Liver (tissue), 3 donors: ENCODE measurements at regions not wholly inside any gene's neighbourhood (a gene's known extent, or its start where the extent isn't known, plus 50 kb on each side); places are given as distances from the start of the nearest gene placed in this dataset.

Experiments used
- EGR1 ChIP-seq, 2 donors: IDR thresholded peaks; 2 replicates each; pipeline ENCODE4 v1.6.1; 2016 to 2018; ENCODE audit warnings: antibody characterized with exemption in 2 of 2, low read depth in 2 of 2
- RAD21 ChIP-seq, 2 donors: IDR thresholded peaks; 2 replicates each; pipeline ENCODE4 v1.6.1; 2016; ENCODE audit warnings: antibody characterized with exemption in 2 of 2, mild to moderate bottlenecking in 2 of 2
- TF ChIP-seq, protein P1 (sequence below): fragments of 150-350 bp; IDR thresholded peaks from 2 replicates; pipeline ENCODE4 v1.5.1; 2017; ENCODE audit warnings: improper control_type of control experiment, low read depth, low read length; ENCODE audit not compliant: missing input control
- donor health status: healthy.
- donor health status: healthy.

DNA sequence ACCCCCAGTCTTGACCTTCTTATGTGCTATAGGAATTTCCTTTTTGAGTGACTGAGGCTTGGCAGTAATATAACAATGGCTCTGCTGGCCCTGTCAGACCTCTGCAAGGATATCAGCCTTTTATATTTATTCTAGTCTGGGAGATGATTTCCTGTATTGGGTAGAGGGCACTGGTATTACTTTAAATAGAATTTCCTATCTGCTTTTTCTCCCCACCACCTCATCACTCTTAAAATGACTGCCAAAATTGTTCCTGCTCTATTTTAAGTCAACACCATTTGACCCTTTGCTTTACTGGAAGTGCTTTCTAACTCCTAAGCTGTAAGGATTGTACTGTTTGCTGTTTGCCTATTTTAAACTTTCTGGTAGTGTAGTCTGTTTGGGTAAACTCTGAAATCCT lies 658.4 kb upstream of the FSHR start:
- no peak for TF ChIP-seq RAD21 (IDR thresholded peaks at IDR 0.05)
- TF ChIP-seq, protein P1, sequence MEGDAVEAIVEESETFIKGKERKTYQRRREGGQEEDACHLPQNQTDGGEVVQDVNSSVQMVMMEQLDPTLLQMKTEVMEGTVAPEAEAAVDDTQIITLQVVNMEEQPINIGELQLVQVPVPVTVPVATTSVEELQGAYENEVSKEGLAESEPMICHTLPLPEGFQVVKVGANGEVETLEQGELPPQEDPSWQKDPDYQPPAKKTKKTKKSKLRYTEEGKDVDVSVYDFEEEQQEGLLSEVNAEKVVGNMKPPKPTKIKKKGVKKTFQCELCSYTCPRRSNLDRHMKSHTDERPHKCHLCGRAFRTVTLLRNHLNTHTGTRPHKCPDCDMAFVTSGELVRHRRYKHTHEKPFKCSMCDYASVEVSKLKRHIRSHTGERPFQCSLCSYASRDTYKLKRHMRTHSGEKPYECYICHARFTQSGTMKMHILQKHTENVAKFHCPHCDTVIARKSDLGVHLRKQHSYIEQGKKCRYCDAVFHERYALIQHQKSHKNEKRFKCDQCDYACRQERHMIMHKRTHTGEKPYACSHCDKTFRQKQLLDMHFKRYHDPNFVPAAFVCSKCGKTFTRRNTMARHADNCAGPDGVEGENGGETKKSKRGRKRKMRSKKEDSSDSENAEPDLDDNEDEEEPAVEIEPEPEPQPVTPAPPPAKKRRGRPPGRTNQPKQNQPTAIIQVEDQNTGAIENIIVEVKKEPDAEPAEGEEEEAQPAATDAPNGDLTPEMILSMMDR = no peak
- no peak for TF ChIP-seq EGR1 (IDR thresholded peaks at IDR 0.05; ENCODE audit: low read depth in 2 of 2)
